Tibial nerve (tissue), 4 donors: ENCODE measurements at regions not wholly inside any gene's neighbourhood (a gene's known extent, or its start where the extent isn't known, plus 50 kb on each side); places are given as distances from the start of the nearest gene placed in this dataset.

Experiments
- DNase-seq, 2 donors: peaks; one replicate each; pipeline ENCODE4 v3.0.0-alpha.2; 2019; ENCODE audit warnings: low spot score in 2 of 2
- H3K27ac ChIP-seq, 4 donors: fragments of 200-600 bp; sonication (generic) in 3 of 4; one replicate each; pipeline ENCODE4 v1.5.1; 2017 to 2019; ENCODE audit warnings: mild to moderate bottlenecking in 1 of 4
- H3K27me3 ChIP-seq, 2 donors: fragments of 200-600 bp; sonication (generic) in 1 of 2; one replicate each; pipeline versions ENCODE4 v1.5.1 to v1.6.0; 2017 to 2019
- H3K36me3 ChIP-seq, 3 donors: fragments of 200-600 bp; sonication (generic); one replicate each; pipeline ENCODE4 v1.5.1; 2018 to 2019
- H3K4me1 ChIP-seq, 4 donors: fragments of 200-600 bp; sonication (generic) in 3 of 4; one replicate each; pipeline ENCODE4 v1.5.1; 2017 to 2019
- H3K4me3 ChIP-seq, 4 donors: fragments of 200-600 bp; sonication (generic) in 3 of 4; one replicate each; pipeline ENCODE4 v1.5.1; 2017 to 2019; ENCODE audit warnings: mild to moderate bottlenecking in 1 of 4, moderate library complexity in 1 of 4
- H3K9me3 ChIP-seq, 4 donors: fragments of 200-600 bp; sonication (generic) in 3 of 4; one replicate each; pipeline ENCODE4 v1.5.1; 2017 to 2019
- CTCF ChIP-seq, 5 experiments: fragments of 200-600 bp in 3 of 5; fragments of 450-650 bp in 2 of 5; sonication (generic) in 3 of 5; IDR thresholded peaks; one replicate each; pipeline ENCODE4 v1.5.1; 2016 to 2019; ENCODE audit warnings: antibody characterized with exemption in 5 of 5, mild to moderate bottlenecking in 3 of 5, moderate library complexity in 2 of 5
- EP300 ChIP-seq, 2 donors: sonication (generic); formaldehyde crosslinking; IDR thresholded peaks; one replicate each; pipeline ENCODE4 v1.6.1; 2017; ENCODE audit warnings: antibody characterized with exemption in 2 of 2, mild to moderate bottlenecking in 1 of 2
- POLR2A ChIP-seq, 2 donors: fragments of 450-650 bp; IDR thresholded peaks; one replicate each; pipeline ENCODE4 v1.6.1; 2017; ENCODE audit warnings: antibody characterized with exemption in 2 of 2, mild to moderate bottlenecking in 2 of 2, moderate library complexity in 2 of 2
- WGBS, 2 donors: methylation state at CpG; one replicate each; pipeline ENCODE4 v1.1.5; 2018; 5-methylcytosine and 5-hydroxymethylcytosine counted together

- H3K4me3 ChIP-seq = no peak overlapping the region
- no peaks in the 10 kb centered on the region for H3K36me3 ChIP-seq
- H3K27ac ChIP-seq = no peak overlapping the region
- no peaks in the 10 kb centered on the region for H3K9me3 ChIP-seq
- no peaks in the 10 kb centered on the region for H3K27me3 ChIP-seq
- no peak for DNase-seq
- TF ChIP-seq CTCF (IDR thresholded peaks at IDR 0.05) (no peak), POLR2A (IDR thresholded peaks at IDR 0.05) (no peak), EP300 (IDR thresholded peaks at IDR 0.05) (no peak)
- 58 to 59% methylated on average over 3 of the region's 3 CpGs for WGBS, 2 donors
- H3K4me1 ChIP-seq = no peaks in the 10 kb centered on the region
These were observed 1646.9 kb upstream of the SPRY2 start for GRCh38 chr13:81987677-81988357.

- no peak for DNase-seq
- Histone ChIP-seq H3K9me3 (no peaks in the 10 kb centered on the region), H3K4me3 (no peak overlapping the region), H3K27ac (no peak overlapping the region), H3K27me3 (no peaks in the 10 kb centered on the region), H3K4me1 (no peaks in the 10 kb centered on the region), H3K36me3 (no peaks in the 10 kb centered on the region)
- TF ChIP-seq POLR2A (IDR thresholded peaks at IDR 0.05) (no peak), EP300 (IDR thresholded peaks at IDR 0.05) (no peak), CTCF (IDR thresholded peaks at IDR 0.05) (no peak)
These were observed 1646.2 kb upstream of the SPRY2 start for GRCh38 chr13:81987159-81987558.

- no peaks in the 10 kb centered on the region for H3K27me3 ChIP-seq
- no peak overlapping the region for H3K27ac ChIP-seq
- no peaks in the 10 kb centered on the region for H3K36me3 ChIP-seq
- H3K4me1 ChIP-seq = no peaks in the 10 kb centered on the region
- no peak for TF ChIP-seq CTCF (IDR thresholded peaks at IDR 0.05)
- H3K4me3 ChIP-seq = no peak overlapping the region
- no peaks in the 10 kb centered on the region for H3K9me3 ChIP-seq
- 71 to 85% methylated on average over 1 of the region's 1 CpG for WGBS, 2 donors
- DNase-seq = no peak
These were observed 1645.4 kb upstream of the SPRY2 start for GRCh38 chr13:81986308-81986707.

- no peak overlapping the region for H3K27ac ChIP-seq
- no peak for DNase-seq
- no peaks in the 10 kb centered on the region for H3K36me3 ChIP-seq
- no peak for TF ChIP-seq EP300 (IDR thresholded peaks at IDR 0.05)
- no peak for TF ChIP-seq CTCF (IDR thresholded peaks at IDR 0.05)
- no peak for TF ChIP-seq POLR2A (IDR thresholded peaks at IDR 0.05)
- no peaks in the 10 kb centered on the region for H3K27me3 ChIP-seq
- no peaks in the 10 kb centered on the region for H3K4me1 ChIP-seq
- H3K9me3 ChIP-seq = peaks cover 0 to 20% (median 2%) of the 10 kb centered on the region in 4 donors
- H3K4me3 ChIP-seq = no peak overlapping the region
These were observed 1616.2 kb upstream of the SPRY2 start for GRCh38 chr13:81957121-81957520.

GRCh38 chr13:81929988-81930387 is 1589.1 kb upstream of the SPRY2 start:
- TF ChIP-seq CTCF (IDR thresholded peaks at IDR 0.05) = peak in 1 of 5 experiments; percentile 24
- TF ChIP-seq POLR2A (IDR thresholded peaks at IDR 0.05) = no peak
- TF ChIP-seq EP300 (IDR thresholded peaks at IDR 0.05) = no peak
- Histone ChIP-seq H3K9me3 (no peaks in the 10 kb centered on the region), H3K27me3 (no peaks in the 10 kb centered on the region), H3K36me3 (no peaks in the 10 kb centered on the region), H3K27ac (no peak overlapping the region), H3K4me1 (no peaks in the 10 kb centered on the region), H3K4me3 (no peak overlapping the region)
- 30 to 32% methylated on average over 3 of the region's 3 CpGs for WGBS, 2 donors
- DNase-seq = no peak
